CD4-positive, alpha-beta T cell treated with Interleukin-10 for 1 hour (primary cell): ENCODE measurements at regions not wholly inside any gene's neighbourhood (a gene's known extent, or its start where the extent isn't known, plus 50 kb on each side); places are given as distances from the start of the nearest gene placed in this dataset.
"Not testable (repeated sequence)": the region's sequence is repeated elsewhere in the genome, so short reads cannot be mapped to it uniquely, and the experiment has no call there.

Source experiments
- DNase-seq: peaks from one replicate; pipeline ENCODE4 v3.0.0-alpha.2; 2020

DNA sequence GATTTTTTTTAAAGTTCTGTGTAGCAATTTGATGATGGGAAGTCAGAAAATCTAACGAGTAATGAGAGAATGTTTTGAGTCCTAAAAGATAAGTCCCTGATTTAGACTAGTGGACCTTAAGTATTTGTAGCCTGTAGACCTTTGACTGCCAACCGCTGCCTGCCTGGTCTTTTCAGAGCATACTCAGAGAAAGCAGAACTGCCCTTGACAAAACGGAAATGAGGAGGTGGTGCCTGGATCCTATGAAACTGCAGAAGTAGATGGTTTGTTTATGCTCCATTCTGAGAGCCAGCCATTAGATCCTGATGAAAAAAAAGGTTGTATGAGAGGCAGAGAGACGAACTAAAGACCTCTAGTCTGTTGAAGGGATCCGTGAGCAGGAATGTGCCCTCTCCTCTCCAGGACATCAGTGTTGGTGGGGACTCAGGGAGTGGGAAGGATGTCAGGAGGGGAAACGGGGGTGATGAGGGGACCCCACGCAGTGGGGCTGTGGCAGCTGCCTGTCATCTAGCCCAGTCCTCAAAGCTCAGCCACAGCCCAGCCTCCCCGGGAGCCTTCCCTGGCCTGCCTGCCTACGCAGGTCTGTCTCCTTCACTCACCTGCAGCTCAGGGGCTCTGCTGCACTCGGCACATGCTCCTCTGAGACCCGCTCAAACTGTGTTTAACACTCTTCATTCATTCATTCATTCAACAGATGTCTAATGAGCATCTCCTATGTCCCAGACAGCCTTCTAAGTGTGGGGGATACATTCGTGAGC, 447.5 kb downstream of the AACS start:
- DNase-seq: no peak

DNA sequence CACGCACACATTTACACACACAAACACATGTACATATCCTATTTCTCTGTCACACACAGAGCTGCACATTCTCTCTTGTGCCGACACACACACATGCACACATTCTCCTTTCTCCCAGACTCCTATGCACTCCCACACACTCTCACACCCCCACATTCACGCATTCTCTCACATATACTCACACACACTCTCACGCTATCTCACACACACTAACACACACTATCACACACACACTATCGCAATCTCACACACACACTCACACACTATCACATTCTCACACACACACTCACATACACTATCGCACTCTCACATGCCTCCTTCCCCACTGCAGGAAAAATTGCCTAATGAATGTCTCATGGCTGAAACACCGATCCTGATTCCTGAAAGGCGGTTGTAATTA, 450.7 kb downstream of the AACS start:
- DNase-seq: no peak

DNA sequence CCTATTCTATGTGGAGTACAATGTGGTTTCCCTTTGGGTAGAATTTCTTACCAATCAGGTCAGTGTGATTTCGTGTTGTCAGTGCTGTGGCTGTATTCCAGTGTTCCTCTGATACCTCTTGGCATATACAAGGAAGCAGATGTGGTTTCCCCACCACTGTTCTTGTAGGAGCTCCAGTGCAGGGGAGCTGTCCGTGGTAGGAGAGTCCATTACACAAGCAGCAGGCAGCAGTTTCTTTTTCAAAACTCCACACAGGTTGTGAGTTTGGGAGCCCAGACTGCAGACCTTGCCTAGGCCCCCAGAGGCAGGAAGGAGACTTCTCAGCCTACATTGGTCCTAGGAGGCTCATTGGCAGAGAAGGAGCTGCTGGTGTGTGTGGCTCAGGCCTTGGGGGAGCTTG, 452.8 kb downstream of the AACS start:
- no peak for DNase-seq

DNA sequence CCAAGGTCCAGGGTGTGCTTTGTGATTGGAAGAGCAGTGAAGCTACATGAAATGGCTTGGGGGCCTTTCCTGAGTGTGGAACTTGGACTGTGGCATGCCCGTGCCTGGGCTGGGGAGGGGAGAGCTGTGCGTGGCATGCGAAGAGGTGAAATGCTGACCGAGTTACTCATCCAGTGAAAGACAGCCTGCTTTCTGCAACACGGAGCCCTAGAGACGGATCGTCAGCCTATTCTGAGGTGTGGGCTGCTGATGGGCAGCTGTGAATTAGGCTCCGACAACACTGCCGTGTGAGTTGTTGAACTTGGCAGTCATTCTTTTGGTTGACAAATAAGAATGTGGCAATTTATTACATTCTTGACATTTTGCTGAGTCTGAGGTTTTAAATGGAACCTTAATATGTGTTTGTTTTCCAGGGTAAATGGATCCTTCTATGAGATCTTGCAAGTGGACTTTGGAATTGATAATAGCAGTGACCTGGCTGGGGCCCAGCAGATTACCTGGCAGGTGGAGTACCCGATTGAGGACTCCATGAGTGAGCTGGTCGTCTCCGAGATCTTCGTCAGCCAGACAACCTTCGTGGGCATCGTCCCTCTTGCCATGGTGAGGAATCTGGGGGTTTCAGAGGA, 453.9 kb downstream of the AACS start:
- DNase-seq: no peak

DNA sequence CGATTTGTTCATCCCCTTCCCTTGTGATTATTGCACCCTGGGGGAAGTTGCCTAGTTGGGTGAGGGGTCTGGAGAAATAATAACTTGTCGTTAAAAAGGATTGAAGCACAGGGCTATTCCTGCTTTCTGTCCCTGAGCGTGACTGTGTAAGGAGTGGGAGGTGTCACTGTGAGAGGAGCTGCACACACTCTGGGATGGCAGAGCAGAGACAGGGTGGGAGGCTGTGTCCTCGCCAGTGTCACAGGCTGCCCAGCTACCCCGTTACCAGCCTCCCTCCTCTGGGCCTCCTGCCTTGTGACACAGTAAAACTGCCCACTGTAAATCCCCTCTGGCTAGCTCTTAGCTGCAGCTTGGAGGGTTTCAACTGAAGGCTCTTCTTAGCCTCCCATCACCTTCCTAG, 460.6 kb downstream of the AACS start:
- DNase-seq: no peak

DNA sequence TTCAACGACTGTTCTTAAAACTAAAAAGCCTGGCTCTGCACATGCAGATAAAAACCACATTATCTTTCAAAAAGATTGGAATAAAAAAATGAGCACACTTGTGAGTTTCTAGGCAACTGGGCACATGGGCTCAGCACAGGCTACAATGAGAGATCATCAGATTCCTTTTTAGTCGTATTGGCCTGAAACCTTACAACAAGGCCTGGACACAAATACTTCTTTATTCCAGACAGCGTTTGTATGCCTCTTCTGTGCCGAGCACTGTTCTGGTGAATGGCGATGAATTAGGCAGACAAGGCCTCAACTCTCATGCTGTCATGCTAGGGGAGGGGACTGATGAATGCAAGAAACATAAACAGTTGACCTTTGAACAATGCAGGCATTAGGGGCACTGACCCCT, 463.0 kb downstream of the AACS start:
- DNase-seq: no peak

DNA sequence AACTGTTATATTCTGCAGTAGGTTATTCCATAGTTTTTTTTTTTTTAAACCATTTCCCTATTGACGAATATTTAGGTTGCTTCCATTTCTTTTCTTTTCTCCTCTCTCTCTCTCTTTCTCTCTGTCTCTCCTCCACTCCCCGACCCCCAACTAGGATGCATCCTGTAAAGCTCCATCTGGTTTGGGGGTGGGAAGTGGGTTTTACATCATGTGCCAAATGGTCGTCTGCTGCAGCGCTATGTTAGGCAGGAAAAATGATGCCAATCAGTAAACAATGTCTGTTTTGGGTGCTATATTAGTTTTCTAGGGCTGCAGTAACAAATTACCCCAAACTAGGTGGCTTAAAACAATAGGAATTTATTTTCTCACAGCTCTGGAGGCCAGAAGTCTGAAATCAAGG, 465.0 kb downstream of the AACS start:
- no peak for DNase-seq

DNA sequence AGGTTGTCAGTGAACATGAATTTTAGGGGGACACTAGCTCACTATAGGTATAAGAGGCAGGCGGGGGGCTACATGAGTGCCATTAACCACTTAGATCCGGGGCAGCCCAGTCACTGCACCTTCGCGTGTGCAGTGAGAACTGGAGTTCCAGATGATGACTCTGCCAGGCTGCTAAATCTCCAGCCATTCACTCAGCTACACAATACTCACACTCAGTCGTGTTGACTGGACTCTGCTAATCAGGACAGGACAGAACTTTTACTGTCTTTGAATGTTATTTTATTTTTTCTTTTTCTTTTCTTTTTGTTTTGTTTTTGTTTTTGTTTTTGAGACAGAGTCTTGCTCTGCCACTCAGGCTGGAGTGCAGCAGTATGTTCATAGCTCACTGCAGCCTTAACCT, 465.6 kb downstream of the AACS start:
- no peak for DNase-seq

DNA sequence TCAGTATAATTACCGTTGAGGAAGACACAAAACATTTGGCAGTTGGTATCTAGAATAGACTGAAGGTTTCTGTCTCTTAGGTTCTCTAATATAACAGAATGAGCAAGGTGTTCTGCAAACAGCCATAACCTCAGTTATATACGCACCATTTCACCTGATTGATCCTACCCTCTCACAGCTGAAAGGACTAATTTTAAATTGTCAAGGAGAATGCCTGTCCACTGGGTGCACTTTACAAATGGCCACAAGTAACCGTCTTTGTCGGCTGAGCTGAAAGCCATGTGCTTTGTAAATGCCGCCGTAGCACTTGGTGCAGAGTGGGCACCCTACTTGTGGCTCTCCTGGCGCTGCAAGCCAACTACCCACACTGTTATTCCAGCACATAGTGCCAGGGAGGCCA, 466.3 kb downstream of the AACS start:
- no peak for DNase-seq

DNA sequence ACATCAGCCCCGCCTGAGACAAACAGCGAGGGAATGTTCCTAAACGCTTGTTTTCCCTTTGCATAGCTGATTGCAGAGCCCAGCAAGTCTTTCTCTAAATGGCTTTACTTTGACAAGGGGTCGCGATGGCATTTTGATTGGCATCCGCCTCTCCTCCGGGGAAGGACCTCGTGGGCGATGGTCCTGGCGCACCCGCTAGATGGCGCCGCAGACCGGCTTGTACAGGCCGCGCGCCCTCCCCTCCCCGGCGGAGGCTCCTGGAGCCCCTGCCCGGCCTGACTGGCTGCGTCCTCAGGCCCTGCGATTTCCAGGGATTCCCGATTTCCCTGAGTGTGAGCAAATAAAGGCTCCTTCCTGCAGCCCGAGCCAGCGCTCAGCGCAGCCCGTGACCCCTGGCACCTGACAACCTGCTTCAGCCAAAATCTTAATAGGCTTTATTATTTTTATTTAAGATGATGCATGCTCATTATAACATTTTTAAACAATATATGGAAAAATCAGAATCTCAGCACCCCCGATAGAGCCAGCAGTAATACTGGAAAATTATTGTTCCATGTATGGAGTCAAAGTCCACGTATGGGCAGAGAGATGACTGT, 468.3 kb downstream of the AACS start:
- no peak for DNase-seq

DNA sequence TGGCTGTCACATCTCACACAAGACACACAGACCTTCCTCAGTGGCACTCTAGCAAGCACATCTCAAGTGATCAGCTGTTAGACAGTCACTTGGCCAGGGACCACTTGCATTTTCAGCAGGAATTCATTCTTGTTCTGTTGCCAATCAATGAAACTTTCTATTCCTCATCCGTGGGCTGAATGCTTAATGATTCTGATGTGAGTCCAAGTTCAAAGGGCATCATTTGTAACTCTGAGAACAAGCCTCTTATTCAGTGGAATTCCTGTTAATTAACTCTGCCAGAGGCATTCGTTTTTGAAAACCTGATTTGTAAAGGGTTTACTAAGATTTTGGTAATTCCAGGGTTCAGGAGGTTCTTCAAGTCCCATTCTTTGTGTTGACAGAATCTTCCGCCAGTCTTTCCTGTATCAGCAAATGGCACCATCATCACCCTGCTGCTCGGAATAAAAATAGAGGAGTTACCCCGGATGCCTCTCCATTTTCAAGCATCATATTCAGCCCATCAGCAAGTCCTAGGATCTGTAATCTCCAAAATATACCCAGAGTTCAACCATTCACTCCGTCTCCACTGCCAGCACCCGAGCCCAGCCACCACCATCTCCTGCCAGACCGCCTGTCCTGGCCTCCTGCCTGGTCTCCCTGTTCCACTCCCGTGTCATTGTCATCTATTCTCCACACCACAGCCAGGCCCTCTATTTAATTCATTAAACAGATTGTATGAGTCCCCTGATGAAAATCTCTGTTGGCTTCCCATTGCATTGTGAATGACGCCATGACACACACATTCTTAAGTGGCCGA, 473.4 kb downstream of the AACS start:
- DNase-seq: no peak

DNA sequence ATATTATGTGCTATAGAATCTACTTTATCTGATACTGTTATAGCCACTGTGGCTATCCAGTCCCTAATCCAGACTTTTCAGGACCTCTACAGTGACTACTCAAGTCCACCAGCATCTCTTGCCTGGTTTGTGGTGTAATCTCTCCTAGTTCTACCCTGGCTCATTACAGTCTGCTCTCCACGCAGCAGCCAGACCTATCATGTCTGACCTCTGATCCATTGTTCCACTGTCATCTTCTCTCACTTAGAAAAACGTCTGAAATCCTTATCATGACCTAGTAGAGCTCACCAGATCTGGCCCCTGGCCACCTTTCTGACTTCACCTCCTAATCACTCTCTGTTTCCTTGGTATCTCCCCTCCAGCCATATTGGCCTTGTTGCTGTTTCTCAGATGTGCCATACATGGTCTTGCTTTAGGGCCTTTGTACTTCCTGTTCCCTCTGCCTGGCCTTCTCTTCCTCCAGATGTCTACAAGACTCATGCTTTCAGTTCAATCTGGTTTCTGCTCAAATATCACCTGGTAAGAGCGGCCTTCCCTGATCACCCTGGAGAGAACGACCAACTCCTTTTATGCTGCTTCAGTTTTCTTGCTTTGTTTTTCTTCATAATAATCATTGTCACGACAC, 475.5 kb downstream of the AACS start:
- DNase-seq: no peak

DNA sequence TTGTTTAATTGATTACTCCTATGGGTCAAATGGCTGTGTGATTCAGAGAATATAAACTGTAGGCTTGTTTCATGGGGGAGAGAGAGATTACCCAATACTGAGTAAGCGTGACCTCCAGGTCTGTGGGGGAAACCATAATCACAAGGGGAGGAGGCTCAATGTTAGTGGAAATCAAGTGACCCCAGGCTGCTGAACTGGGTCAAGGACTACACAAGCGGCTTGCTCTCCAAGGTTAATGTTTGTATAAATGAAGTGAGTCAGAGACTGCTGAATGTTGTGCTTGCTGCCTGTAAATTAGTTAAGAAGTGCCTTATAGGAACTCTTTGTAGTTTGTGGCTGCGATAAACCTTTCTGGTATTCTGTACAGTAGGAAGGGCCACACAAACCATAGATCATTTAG, 479.7 kb downstream of the AACS start:
- DNase-seq: no peak

DNA sequence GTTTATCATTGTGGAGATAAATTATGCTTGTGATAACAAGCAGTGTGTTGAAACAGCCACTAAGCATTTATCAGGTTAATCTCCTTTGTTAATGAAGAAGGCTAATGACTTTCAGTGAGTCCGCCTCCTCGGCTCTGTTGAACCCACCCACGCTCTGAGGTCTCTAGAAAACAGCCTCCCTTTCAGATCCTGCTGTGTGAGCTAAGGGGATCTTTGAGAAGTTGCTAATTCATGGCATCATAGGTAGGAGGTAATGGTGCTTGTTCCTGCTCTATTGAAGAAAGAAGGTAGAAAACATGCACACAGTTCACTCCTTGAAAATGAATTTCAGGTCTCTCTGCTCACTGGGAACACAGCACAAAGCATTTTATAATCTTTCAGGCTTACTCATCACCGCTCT, 483.9 kb downstream of the AACS start:
- DNase-seq: no peak

DNA sequence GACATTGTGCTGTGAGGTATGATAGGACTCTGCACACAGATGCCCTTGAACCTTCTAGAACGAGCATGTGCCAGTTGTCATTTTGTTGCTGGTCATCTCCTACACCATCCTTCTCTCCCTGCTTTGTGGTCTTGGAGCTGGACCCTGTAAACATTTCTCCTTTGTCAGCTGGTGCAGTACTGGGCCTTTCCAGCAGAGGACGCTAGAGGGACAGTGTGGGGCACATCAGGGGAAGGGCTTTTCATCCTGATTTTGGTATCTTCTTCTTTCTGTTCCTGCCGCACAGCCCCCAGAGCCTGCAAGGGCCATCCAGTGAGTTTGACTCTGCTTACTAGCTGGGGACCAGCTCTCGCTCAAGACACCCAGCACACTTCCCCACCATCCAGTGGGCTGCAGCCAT, 484.6 kb downstream of the AACS start:
- DNase-seq: no peak

DNA sequence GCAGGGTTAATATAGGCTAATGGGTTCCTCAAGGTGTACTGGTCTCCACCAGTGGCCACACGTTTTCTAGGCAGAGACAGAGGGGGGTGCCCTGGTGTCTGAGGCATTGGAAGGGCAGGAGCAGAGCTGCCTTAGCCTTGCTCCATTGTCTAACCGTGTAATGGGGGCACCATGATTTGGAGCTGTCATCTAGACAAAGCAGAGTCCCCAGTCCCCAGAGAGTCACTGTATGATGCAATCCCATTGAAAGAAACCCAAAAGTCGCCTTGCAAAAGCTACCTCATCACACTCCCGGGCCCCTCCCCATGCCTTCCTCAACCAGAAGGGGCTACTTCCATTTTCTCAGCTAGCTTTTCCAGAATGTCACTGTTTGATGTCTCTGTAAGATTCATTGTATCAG, 487.1 kb downstream of the AACS start:
- no peak for DNase-seq

DNA sequence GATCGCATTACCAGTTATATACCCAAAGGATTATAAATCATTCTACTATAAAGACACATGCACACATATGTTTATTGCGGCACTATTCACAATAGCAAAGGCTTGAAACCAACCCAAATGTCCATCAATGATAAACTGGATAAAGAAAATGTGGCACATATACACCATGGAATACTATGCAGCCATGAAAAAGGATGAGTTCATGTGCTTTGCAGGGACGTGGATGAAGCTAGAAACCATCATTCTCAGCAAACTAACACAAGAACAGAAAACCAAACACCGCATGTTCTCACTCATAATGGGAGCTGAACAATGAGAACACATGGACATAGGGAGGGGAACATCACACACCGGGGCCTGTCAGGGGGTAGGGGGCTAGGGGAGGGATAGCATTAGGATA, 495.8 kb downstream of the AACS start:
- not testable (repeated sequence) for DNase-seq

DNA sequence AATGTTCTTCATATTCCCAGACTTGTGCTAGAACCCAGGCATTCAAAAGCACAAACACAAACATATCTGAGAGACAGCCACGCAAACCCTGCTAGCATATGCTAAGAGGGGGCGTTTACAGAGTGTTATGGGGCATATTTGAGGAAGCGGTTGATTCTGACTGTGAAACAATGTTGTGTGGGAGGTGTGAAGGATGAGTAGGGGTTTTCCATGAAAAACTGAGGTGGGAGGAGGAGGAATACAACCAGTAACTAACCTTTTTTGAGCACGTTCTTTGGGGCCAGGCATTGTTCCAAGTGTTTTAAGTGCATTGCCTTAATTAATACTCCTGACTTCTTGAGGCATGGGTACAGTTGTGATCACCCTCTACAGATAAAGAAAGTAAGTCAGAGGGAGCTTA, 499.5 kb downstream of the AACS start:
- no peak for DNase-seq

DNA sequence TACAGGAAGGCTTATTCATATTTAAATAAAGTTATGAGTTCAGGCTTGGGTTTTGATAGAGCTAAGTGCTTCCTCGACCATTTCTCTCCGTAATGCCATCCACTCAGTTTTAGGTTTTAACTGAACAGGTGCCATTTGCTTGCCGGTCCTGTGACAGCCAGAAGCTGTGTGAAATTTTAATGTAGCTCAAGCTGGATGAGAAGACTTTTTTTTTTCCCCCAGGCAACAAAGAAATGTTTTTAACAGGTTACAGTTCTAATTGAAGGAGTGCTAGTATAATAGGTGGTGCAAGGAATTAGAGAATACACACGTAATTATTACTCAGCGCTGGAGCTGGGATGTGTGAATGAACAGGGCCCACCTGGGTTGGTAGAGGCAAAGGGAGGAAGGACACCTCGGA, 502.3 kb downstream of the AACS start:
- DNase-seq: no peak

DNA sequence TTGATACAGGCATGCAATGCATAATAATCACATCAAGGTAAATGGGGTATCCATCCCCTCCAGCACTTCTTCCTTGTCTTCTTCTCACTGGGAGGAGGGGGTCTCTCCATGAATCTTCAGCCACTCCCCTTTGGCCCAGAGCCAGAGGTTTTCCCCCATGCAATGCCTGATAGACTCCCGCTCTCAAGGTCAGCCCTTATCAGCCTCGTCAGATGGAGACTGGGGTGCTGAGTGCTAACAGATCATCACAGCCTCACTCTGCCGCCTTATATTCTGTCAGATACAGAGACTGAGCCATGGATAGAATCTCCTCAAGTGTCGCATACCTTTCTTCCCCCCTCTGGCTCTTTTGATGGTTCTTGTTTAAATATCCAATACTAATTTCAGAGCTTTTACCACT, 503.1 kb downstream of the AACS start:
- DNase-seq: no peak

DNA sequence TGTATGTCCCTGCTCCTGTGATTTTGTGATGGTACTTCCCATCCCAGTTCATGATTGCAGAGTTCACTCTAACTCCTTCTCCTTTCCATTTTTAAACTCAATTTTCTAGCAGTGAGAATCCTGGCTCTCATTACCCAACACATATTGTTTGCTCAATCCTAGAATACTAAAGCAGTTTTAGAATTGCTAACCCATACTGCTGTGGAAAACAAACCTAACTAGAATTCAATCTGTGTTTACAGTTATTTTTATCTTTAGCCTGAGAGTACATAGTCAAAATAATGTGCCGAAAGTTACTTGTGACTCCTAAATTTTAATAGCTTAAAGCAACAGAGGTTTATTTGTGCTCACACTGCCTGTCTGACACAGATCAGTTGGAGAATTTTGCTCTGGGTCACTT, 508.0 kb downstream of the AACS start:
- no peak for DNase-seq

DNA sequence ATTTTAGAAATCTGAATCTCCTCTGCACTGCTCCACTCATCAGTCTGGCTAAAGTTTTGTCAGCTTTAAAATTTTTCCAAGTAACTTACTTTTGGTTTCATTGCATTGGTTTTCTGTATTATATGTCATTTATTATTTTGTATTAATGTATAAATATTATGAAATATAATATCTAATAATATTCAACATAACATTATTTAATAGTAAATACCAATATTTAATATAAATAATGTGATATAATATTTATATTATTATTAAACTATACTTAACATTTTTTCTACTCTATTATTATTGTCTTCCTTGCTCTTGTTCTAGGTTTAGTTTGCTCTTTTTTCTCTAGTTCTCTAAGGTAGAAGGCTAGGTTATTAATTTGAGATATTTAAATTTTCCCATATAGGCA, 512.1 kb downstream of the AACS start:
- no peak for DNase-seq

DNA sequence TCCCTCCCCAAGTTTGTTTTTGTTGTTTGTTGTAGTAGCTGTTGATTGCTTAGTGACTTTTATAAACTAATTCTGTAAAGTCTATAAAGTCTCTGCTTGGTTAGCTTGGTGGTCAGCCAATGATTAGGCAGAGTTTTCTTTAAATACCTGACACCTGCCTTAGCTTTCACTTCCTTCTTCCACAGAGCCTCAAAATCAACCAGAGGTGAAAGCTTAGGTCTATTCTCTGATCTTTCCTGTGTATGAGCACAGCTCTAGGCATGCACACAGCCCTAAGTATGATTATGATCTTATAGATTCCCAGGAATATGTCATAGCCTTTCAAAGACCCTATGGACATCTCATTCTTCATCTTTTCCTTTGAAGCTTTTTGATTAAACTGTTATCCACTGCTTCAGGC, 514.7 kb downstream of the AACS start:
- DNase-seq: no peak
